IPS-18a (cell line): ENCODE measurements at regions not wholly inside any gene's neighbourhood (a gene's known extent, or its start where the extent isn't known, plus 50 kb on each side); places are given as distances from the start of the nearest gene placed in this dataset.

ENCODE experiments used
- H3K27ac ChIP-seq: one replicate; pipeline ENCODE4 v1.5.1; 2013; ENCODE audit warnings: low read length
- H3K27me3 ChIP-seq: one replicate; pipeline ENCODE4 v1.6.1; 2013; ENCODE audit warnings: mild to moderate bottlenecking, low read length; ENCODE audit not compliant: control insufficient read depth, insufficient read depth
- H3K36me3 ChIP-seq: one replicate; pipeline ENCODE4 v1.6.1; 2013; ENCODE audit warnings: low read depth, low read length; ENCODE audit not compliant: control insufficient read depth
- H3K4me1 ChIP-seq: one replicate; pipeline ENCODE4 v1.6.1; 2013; ENCODE audit warnings: low read depth, low read length; ENCODE audit not compliant: control insufficient read depth
- H3K4me3 ChIP-seq: one replicate; pipeline ENCODE4 v1.5.1; 2013; ENCODE audit warnings: low read length
- H3K9ac ChIP-seq: one replicate; pipeline ENCODE4 v1.6.1; 2013; ENCODE audit warnings: mild to moderate bottlenecking, low read length, moderate library complexity
- H3K9me3 ChIP-seq: one replicate; pipeline ENCODE4 v1.6.1; 2013; ENCODE audit warnings: low read depth, low read length; ENCODE audit not compliant: control insufficient read depth

DNA sequence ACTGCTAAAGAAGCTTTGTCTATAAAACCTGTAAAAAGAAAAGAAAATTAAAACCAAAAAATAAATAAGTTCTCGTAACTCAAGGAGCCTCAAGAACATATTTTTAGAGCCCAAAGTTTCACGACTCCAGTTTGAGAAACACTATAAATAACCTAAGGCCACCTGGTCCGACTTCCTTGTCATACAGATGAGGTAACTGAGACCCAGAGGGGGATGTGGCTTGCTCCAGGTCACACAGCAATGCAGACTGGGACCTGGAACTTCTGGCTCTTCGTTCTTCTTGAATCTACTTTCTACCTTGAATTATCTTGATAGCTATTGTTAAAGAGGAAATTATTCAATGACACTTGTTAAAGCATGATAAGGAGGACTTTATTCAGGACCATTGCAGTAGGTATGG, 514.8 kb downstream of the CDK5RAP2 start:
- H3K9me3 ChIP-seq, result no peaks in the 10 kb centered on the region
- H3K27me3 ChIP-seq, result no peaks in the 10 kb centered on the region
- H3K9ac ChIP-seq, result no peak overlapping the region
- H3K36me3 ChIP-seq, result no peaks in the 10 kb centered on the region
- no peak overlapping the region for H3K27ac ChIP-seq
- H3K4me1 ChIP-seq, result no peaks in the 10 kb centered on the region
- no peak overlapping the region for H3K4me3 ChIP-seq

GRCh38 chr9:120045011-120045410, 535.0 kb downstream of the CDK5RAP2 start:
- no peak overlapping the region for H3K9ac ChIP-seq
- H3K27me3 ChIP-seq, result no peaks in the 10 kb centered on the region
- no peaks in the 10 kb centered on the region for H3K36me3 ChIP-seq
- H3K4me3 ChIP-seq, result no peak overlapping the region
- H3K4me1 ChIP-seq, result no peaks in the 10 kb centered on the region
- no peaks in the 10 kb centered on the region for H3K9me3 ChIP-seq
- no peak overlapping the region for H3K27ac ChIP-seq

DNA sequence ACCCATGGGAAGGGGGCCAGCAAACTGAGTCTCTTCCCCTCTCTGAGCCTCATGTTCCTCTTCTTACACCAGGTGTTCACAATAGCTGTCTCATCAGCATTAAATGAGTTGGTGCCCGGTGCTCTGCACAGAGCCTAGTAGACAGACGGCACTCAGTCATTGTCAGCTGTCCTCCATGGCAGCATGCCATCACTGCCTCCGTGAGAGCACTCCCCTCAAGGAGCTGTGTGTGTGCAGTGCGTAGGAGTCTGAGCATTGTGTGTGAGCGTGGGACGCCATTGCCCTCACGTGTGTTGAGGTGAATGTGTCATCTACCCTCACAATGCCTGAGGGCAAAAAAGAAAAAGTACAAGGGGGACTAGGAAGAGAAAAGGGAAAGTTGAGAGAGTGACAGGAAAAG, 536.5 kb downstream of the CDK5RAP2 start:
- no peak overlapping the region for H3K9ac ChIP-seq
- no peaks in the 10 kb centered on the region for H3K36me3 ChIP-seq
- H3K9me3 ChIP-seq, result no peaks in the 10 kb centered on the region
- H3K4me1 ChIP-seq, result peaks cover 4% of the 10 kb centered on the region
- no peak overlapping the region for H3K4me3 ChIP-seq
- no peak overlapping the region for H3K27ac ChIP-seq
- no peaks in the 10 kb centered on the region for H3K27me3 ChIP-seq

DNA sequence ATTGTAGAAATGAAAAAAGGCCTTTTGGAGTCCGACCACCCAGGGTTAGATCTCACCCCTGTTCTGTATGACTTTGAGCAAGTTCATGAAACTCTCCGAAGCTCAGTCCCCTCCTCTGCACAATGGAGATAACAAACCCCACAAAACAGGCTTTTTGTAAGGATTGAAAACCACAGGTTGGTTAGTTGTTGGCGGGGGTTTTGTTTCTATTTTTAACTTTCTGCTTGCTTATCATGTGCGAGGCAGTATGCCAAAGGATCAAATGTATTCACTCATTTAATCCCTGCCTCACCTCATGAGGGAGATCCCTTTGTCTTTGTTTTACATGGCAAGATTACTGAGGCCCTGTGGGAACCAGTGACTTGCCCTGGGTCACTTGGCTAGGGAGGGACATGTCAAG, 539.1 kb downstream of the CDK5RAP2 start:
- H3K4me1 ChIP-seq, result peaks cover 4% of the 10 kb centered on the region
- no peak overlapping the region for H3K9ac ChIP-seq
- no peak overlapping the region for H3K4me3 ChIP-seq
- H3K36me3 ChIP-seq, result no peaks in the 10 kb centered on the region
- no peaks in the 10 kb centered on the region for H3K9me3 ChIP-seq
- no peak overlapping the region for H3K27ac ChIP-seq
- no peaks in the 10 kb centered on the region for H3K27me3 ChIP-seq

DNA sequence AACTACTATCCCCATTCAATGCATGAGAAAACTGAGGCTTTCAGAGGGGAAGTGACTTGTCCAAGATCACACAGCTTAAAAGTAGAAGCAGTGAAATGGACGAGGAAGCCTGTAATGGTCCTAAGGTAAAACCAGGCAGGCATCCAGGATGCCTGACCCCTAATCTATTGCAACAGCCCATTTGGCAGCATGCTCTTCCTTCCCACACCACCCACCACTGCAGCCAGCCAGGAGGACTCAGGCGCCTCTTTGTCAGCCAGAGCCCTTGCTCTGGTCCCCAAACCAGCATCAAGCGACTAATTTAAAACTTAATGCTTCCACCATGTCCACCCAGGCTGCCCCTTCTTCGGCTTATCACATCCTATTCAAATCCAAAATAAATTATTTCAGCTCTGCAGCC, 541.6 kb downstream of the CDK5RAP2 start:
- Histone ChIP-seq H3K4me1 (peaks cover 4% of the 10 kb centered on the region), H3K9me3 (no peaks in the 10 kb centered on the region), H3K27me3 (no peaks in the 10 kb centered on the region), H3K36me3 (no peaks in the 10 kb centered on the region), H3K27ac (no peak overlapping the region), H3K4me3 (no peak overlapping the region), H3K9ac (no peak overlapping the region)

DNA sequence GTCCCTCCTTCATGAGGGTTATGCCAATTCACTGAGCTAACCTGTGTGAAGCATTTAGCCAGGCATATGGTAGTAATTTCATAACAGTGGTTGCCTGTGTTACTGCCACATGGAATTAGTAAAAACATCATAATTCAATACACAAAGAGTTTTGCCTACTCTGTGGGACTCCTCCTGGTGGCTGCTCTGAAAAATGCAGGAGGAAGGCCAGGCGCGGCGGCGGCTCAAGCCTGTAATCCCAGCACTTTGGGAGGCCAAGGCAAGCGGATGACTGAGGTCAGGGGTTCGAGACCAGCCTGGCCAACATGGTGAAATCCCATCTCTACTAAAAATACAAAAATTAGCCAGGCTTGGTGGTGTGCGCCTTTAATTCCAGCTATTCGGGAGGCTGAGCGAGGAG, 547.3 kb downstream of the CDK5RAP2 start:
- Histone ChIP-seq H3K4me1 (no peaks in the 10 kb centered on the region), H3K36me3 (no peaks in the 10 kb centered on the region), H3K27ac (no peak overlapping the region), H3K9ac (no peak overlapping the region), H3K4me3 (no peak overlapping the region), H3K9me3 (no peaks in the 10 kb centered on the region), H3K27me3 (no peaks in the 10 kb centered on the region)

- no peaks in the 10 kb centered on the region for H3K27me3 ChIP-seq
- no peaks in the 10 kb centered on the region for H3K9me3 ChIP-seq
- no peak overlapping the region for H3K27ac ChIP-seq
- H3K36me3 ChIP-seq, result no peaks in the 10 kb centered on the region
- H3K4me3 ChIP-seq, result no peak overlapping the region
- H3K9ac ChIP-seq, result no peak overlapping the region
- H3K4me1 ChIP-seq, result peaks cover 6% of the 10 kb centered on the region
These were observed 549.1 kb downstream of the CDK5RAP2 start for GRCh38 chr9:120030847-120031246.

DNA sequence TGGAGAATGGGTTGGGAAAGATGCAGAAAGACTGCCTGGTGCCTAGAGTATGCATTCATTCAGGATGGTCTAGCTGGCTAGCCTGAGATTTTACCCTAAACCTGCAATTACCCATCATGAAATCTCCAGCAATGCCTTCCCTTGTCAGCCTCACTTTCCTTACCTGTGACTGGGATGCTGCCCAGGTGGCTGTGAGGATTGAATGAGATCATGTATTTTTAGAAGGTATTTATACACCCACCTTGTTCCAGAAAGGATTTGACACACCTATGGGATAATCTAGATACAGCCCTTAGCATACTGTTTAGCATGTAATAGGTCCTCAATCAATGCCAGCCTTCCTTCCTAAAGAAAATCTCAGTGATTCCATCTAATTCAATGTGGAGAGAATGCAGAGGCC, 561.4 kb downstream of the CDK5RAP2 start:
- Histone ChIP-seq H3K36me3 (no peaks in the 10 kb centered on the region), H3K4me3 (no peak overlapping the region), H3K9ac (no peak overlapping the region), H3K27ac (no peak overlapping the region), H3K9me3 (no peaks in the 10 kb centered on the region), H3K4me1 (no peaks in the 10 kb centered on the region), H3K27me3 (no peaks in the 10 kb centered on the region)

DNA sequence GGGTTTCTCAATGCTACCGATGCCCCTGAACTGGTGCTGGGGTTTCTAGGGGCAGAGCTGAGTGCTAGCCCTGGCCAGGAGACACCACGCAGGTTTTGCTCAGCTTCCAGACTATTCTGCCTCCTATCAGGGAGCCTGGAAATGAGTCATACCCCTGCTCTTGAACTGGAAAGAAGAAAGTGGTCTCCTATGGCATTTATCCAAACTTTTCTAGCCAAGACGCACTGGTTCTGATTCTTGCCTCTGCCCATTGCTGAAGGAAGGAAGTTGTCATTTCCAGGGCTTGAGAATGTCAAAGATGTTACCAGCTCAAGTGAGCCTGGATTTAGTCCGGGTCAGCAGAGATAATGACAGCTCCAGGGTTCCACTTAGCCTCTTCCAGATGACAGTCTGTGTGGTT, 561.9 kb downstream of the CDK5RAP2 start:
- no peaks in the 10 kb centered on the region for H3K9me3 ChIP-seq
- no peaks in the 10 kb centered on the region for H3K36me3 ChIP-seq
- H3K27me3 ChIP-seq, result no peaks in the 10 kb centered on the region
- no peak overlapping the region for H3K9ac ChIP-seq
- no peak overlapping the region for H3K27ac ChIP-seq
- H3K4me3 ChIP-seq, result no peak overlapping the region
- no peaks in the 10 kb centered on the region for H3K4me1 ChIP-seq

DNA sequence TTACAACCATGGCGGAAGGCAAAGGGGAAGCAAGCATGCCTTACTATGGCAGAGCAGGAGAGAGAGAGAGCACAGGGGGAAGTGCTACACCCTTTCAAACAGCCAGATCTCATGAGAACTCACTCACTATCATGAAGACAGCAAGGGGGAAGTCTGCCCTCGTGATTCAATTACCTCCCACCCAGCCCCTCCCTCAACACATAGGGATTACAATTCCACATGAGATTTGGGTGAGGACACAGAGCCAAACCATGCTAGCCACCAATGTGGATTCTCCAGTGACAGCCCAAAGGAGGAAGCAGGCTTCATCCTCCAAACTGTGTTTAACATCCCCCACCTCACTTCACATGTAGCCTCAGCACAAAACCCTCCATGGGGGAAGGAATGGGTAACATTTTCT, 563.7 kb downstream of the CDK5RAP2 start:
- Histone ChIP-seq H3K9me3 (no peaks in the 10 kb centered on the region), H3K27ac (no peak overlapping the region), H3K36me3 (no peaks in the 10 kb centered on the region), H3K9ac (no peak overlapping the region), H3K4me1 (no peaks in the 10 kb centered on the region), H3K27me3 (no peaks in the 10 kb centered on the region), H3K4me3 (no peak overlapping the region)

DNA sequence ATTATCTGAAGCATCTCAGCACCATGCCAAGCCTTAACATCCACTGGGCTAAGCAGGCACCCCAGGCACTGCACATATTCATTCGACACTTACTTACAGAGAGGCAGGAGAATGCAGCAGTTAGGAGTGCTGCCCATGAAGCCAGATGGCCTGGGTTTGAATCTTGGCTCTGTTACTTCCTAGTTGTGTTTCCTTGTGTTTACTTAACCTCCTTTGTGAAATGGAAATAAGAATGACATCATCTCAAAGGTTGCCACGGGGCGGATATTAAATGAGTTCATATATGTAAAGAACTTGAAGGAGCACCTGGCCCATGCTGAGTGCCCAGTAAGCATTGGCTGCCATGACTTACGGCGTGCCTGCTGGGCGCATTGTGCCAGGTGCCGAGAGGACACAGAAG, 565.2 kb downstream of the CDK5RAP2 start:
- H3K36me3 ChIP-seq, result no peaks in the 10 kb centered on the region

DNA sequence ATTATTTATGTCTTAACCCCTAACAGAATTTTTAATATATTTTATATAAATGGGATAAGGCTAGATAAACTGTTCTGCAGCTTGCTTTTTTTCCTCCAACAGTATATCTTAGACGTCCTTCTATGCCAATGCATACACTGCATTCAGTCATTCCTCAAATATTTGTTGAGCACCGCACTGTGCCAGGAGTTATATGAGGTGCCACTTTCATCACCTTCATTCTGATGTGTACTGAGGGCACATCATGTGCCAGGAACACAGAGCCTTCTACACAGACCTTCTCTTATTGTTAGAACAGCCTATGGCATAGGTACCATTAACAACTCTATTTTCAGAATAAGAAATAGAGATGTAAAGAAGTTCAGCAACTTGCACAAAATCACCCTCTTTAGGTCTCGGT, 570.1 kb downstream of the CDK5RAP2 start:
- no peak overlapping the region for H3K9ac ChIP-seq
- H3K27ac ChIP-seq, result no peak overlapping the region
- no peaks in the 10 kb centered on the region for H3K27me3 ChIP-seq
- no peaks in the 10 kb centered on the region for H3K4me1 ChIP-seq
- H3K36me3 ChIP-seq, result no peaks in the 10 kb centered on the region
- no peak overlapping the region for H3K4me3 ChIP-seq
- H3K9me3 ChIP-seq, result no peaks in the 10 kb centered on the region

More for the DNA sequence above, 565.2 kb downstream of the CDK5RAP2 start:
- Histone ChIP-seq H3K27ac (no peak overlapping the region), H3K4me3 (no peak overlapping the region), H3K9me3 (no peaks in the 10 kb centered on the region), H3K4me1 (no peaks in the 10 kb centered on the region), H3K9ac (no peak overlapping the region), H3K27me3 (no peaks in the 10 kb centered on the region)
